ENCODE measurements at regions not wholly inside any gene's neighbourhood (a gene's known extent, or its start where the extent isn't known, plus 50 kb on each side); places are given as distances from the start of the nearest gene placed in this dataset.
"Not testable (repeated sequence)": the region's sequence is repeated elsewhere in the genome, so short reads cannot be mapped to it uniquely, and the experiment has no call there.

GRCh38 chr4:173626277-173626676 lies 96.2 kb upstream of the HAND2 start:
- Histone ChIP-seq H3K4me1 (no peaks in the 10 kb centered on the region), H3K36me3 (no peaks in the 10 kb centered on the region), H3K4me3 (ENCODE audit: low read depth, low read length) (no peak overlapping the region), H3K9me3 (peaks cover 5% of the 10 kb centered on the region), H3K27me3 (no peaks in the 10 kb centered on the region)
- DNase-seq = no peak
- TF ChIP-seq CTCF (IDR thresholded peaks at IDR 0.05; ENCODE audit: low read depth, low read length) = no peak

- H3K9me3 ChIP-seq; H3K4me1 ChIP-seq; H3K36me3 ChIP-seq; DNase-seq; H3K4me3 ChIP-seq (ENCODE audit: low read depth, low read length); H3K27me3 ChIP-seq: not testable (repeated sequence)
Observed at GRCh38 chr4:173618648-173619047, 88.6 kb upstream of the HAND2 start.

GRCh38 chr4:173609158-173609557 lies 79.1 kb upstream of the HAND2 start:
- TF ChIP-seq CTCF (IDR thresholded peaks at IDR 0.05; ENCODE audit: low read depth, low read length) = no peak
- no peak for DNase-seq
- Histone ChIP-seq H3K36me3 (no peaks in the 10 kb centered on the region), H3K4me3 (ENCODE audit: low read depth, low read length) (no peak overlapping the region), H3K27me3 (no peaks in the 10 kb centered on the region), H3K4me1 (no peaks in the 10 kb centered on the region), H3K9me3 (no peaks in the 10 kb centered on the region)

GRCh38 chr4:173608632-173609031 lies 78.6 kb upstream of the HAND2 start:
- H3K36me3 ChIP-seq; H3K4me1 ChIP-seq; H3K4me3 ChIP-seq (ENCODE audit: low read depth, low read length); DNase-seq; H3K27me3 ChIP-seq; H3K9me3 ChIP-seq: not testable (repeated sequence)

GRCh38 chr4:173591760-173592159 lies 61.7 kb upstream of the HAND2 start:
- H3K36me3 ChIP-seq = peaks cover 13% of the 10 kb centered on the region
- no peak overlapping the region for H3K4me3 ChIP-seq (ENCODE audit: low read depth, low read length)
- H3K27me3 ChIP-seq = no peaks in the 10 kb centered on the region
- no peaks in the 10 kb centered on the region for H3K4me1 ChIP-seq
- TF ChIP-seq CTCF (IDR thresholded peaks at IDR 0.05; ENCODE audit: low read depth, low read length) = peak; percentile 25; the same call in 1 of the 2 replicates
- DNase-seq = no peak
- no peaks in the 10 kb centered on the region for H3K9me3 ChIP-seq

- Histone ChIP-seq H3K27me3 (no peaks in the 10 kb centered on the region), H3K9me3 (no peaks in the 10 kb centered on the region), H3K36me3 (peaks cover 22% of the 10 kb centered on the region), H3K4me1 (no peaks in the 10 kb centered on the region), H3K4me3 (ENCODE audit: low read depth, low read length) (no peak overlapping the region)
- no peak for TF ChIP-seq CTCF (IDR thresholded peaks at IDR 0.05; ENCODE audit: low read depth, low read length)
- DNase-seq = no peak
Observed at GRCh38 chr4:173590697-173591096, 60.7 kb upstream of the HAND2 start.

GRCh38 chr4:173585876-173586572 lies 56.0 kb upstream of the HAND2 start:
- H3K27me3 ChIP-seq = no peaks in the 10 kb centered on the region
- no peak for TF ChIP-seq CTCF (IDR thresholded peaks at IDR 0.05; ENCODE audit: low read depth, low read length)

More at GRCh38 chr4:173585876-173586572, 56.0 kb upstream of the HAND2 start:
- H3K4me1 ChIP-seq = no peaks in the 10 kb centered on the region
- H3K9me3 ChIP-seq = no peaks in the 10 kb centered on the region
- no peak overlapping the region for H3K4me3 ChIP-seq (ENCODE audit: low read depth, low read length)
- DNase-seq = no peak
- peaks cover 55% of the 10 kb centered on the region for H3K36me3 ChIP-seq

All from BE2C (cell line).